Trophoblast cell (in vitro differentiated cells and primary cell): ENCODE measurements at regions not wholly inside any gene's neighbourhood (a gene's known extent, or its start where the extent isn't known, plus 50 kb on each side); places are given as distances from the start of the nearest gene placed in this dataset.

Source experiments
- DNase-seq, 2 donors: peaks; one replicate each; pipeline ENCODE4 v3.0.0-alpha.2; 2016
- H2AFZ ChIP-seq: 2 replicates; pipeline ENCODE4 v1.6.1; 2013; ENCODE audit warnings: low read length, moderate library complexity, mild to moderate bottlenecking; ENCODE audit not compliant: insufficient read depth, poor library complexity
- H2AK5ac ChIP-seq: 2 replicates; pipeline ENCODE4 v1.6.1; 2013; ENCODE audit warnings: mild to moderate bottlenecking, low read length
- H2BK120ac ChIP-seq: 2 replicates; pipeline ENCODE4 v1.6.1; 2013; ENCODE audit warnings: low read length, mild to moderate bottlenecking, moderate library complexity; ENCODE audit not compliant: insufficient read depth, poor library complexity
- H2BK12ac ChIP-seq: 2 replicates; pipeline ENCODE4 v1.6.1; 2013; ENCODE audit warnings: mild to moderate bottlenecking, low read length, moderate library complexity
- H2BK5ac ChIP-seq: 2 replicates; pipeline ENCODE4 v1.6.1; 2013; ENCODE audit warnings: low read length, low read depth, moderate library complexity, mild to moderate bottlenecking; ENCODE audit not compliant: poor library complexity
- H3K14ac ChIP-seq: 2 replicates; pipeline ENCODE4 v1.6.1; 2013; ENCODE audit warnings: mild to moderate bottlenecking, low read length
- H3K18ac ChIP-seq: 2 replicates; pipeline ENCODE4 v1.6.1; 2013; ENCODE audit warnings: mild to moderate bottlenecking, low read length
- H3K23ac ChIP-seq: 2 replicates; pipeline ENCODE4 v1.6.1; 2013; ENCODE audit warnings: low read length
- H3K27ac ChIP-seq: 2 replicates; pipeline ENCODE4 v1.5.1; 2013; ENCODE audit warnings: low read depth, mild to moderate bottlenecking, inconsistent platforms, low read length, moderate library complexity
- H3K27me3 ChIP-seq: 2 replicates; pipeline ENCODE4 v1.6.1; 2013; ENCODE audit warnings: inconsistent platforms, mild to moderate bottlenecking, low read length, moderate library complexity; ENCODE audit not compliant: insufficient read depth
- H3K36me3 ChIP-seq, 2 experiments: 1 replicate in 1 of 2; 2 replicates in 1 of 2; pipeline ENCODE4 v1.6.1; 2013; ENCODE audit warnings: low read length in 2 of 2, mild to moderate bottlenecking in 2 of 2, moderate library complexity in 1 of 2; ENCODE audit not compliant: insufficient read depth in 2 of 2, control insufficient read depth in 1 of 2
- H3K4ac ChIP-seq: 2 replicates; pipeline ENCODE4 v1.6.1; 2013; ENCODE audit warnings: low read depth, mild to moderate bottlenecking, low read length, moderate library complexity
- H3K4me1 ChIP-seq, 2 experiments: 1 replicate in 1 of 2; 2 replicates in 1 of 2; pipeline ENCODE4 v1.6.1; 2013; ENCODE audit warnings: low read length in 2 of 2, mild to moderate bottlenecking in 2 of 2, moderate library complexity in 1 of 2; ENCODE audit not compliant: insufficient read depth in 2 of 2, control insufficient read depth in 1 of 2
- H3K4me2 ChIP-seq: 2 replicates; pipeline ENCODE4 v1.6.1; 2013; ENCODE audit warnings: inconsistent platforms, mild to moderate bottlenecking, low read length, moderate library complexity
- H3K4me3 ChIP-seq: 2 replicates; pipeline ENCODE4 v1.5.1; 2013; ENCODE audit warnings: mild to moderate bottlenecking, low read depth, low read length, inconsistent platforms
- H3K79me1 ChIP-seq: one replicate; pipeline ENCODE4 v1.6.1; 2013; ENCODE audit warnings: low read length
- H3K79me2 ChIP-seq: 2 replicates; pipeline ENCODE4 v1.6.1; 2013; ENCODE audit warnings: low read length, mild to moderate bottlenecking; ENCODE audit not compliant: control insufficient read depth, insufficient read depth, poor library complexity
- H3K9ac ChIP-seq: 2 replicates; pipeline ENCODE4 v1.6.1; 2013; ENCODE audit warnings: mild to moderate bottlenecking, low read length
- H3K9me3 ChIP-seq: 2 replicates; pipeline ENCODE4 v1.6.1; 2013; ENCODE audit warnings: low read depth, mild to moderate bottlenecking, control low read depth, inconsistent platforms, low read length; ENCODE audit not compliant: insufficient read depth
- H4K12ac ChIP-seq: 2 replicates; pipeline ENCODE4 v1.6.1; 2013; ENCODE audit warnings: low read depth, mild to moderate bottlenecking, low read length, moderate library complexity
- H4K8ac ChIP-seq: 2 replicates; pipeline ENCODE4 v1.6.1; 2013; ENCODE audit warnings: low read depth, mild to moderate bottlenecking, low read length, moderate library complexity
- H4K91ac ChIP-seq: one replicate; pipeline ENCODE4 v1.6.1; 2013; ENCODE audit warnings: low read depth, mild to moderate bottlenecking, low read length, moderate library complexity
- WGBS: extraction: QIAGEN DNeasy Blood & Tissue Kit; methylation state at CpG from one replicate; pipeline ENCODE4 v1.1.7; 2013; ENCODE audit warnings: missing lambda C conversion rate; ENCODE audit not compliant: insufficient read length, insufficient coverage; ENCODE audit errors: extremely low coverage; 5-methylcytosine and 5-hydroxymethylcytosine counted together

DNA sequence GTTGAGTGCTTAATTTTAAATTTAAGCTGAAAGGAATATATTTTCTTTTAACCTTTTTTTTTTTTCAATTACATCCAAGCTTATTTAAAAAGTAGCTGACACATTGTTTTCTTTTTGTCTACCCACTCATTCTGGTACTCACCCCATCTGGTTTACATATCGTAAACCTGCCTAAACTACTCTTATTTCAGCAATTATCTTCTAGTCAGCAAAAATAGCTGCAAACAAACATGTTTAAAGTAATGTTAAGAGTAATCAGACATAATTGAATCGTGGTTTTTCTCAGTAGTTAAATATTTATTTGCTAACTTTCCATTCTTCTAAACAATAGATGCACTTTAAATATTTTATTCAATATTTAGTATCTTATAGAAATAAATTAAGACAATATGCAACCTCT is 492.7 kb upstream of the MGAT4C start:
- H3K4me2 ChIP-seq, result no peak overlapping the region
- H2AK5ac ChIP-seq, result no peak overlapping the region
- H3K4me3 ChIP-seq, result no peak overlapping the region
- H3K18ac ChIP-seq, result no peak overlapping the region
- H3K14ac ChIP-seq, result no peak overlapping the region
- H3K4me1 ChIP-seq, result no peaks in the 10 kb centered on the region
- H2BK12ac ChIP-seq, result no peak overlapping the region
- no CpG with 5 or more reads among the region's 2 CpGs for WGBS
- no peak overlapping the region for H3K9ac ChIP-seq
- no peaks in the 10 kb centered on the region for H3K9me3 ChIP-seq
- H3K27me3 ChIP-seq, result no peaks in the 10 kb centered on the region
- no peak overlapping the region for H4K91ac ChIP-seq
- H2BK5ac ChIP-seq, result no peak overlapping the region
- H4K12ac ChIP-seq, result no peak overlapping the region
- H3K36me3 ChIP-seq, result no peaks in the 10 kb centered on the region
- H2BK120ac ChIP-seq, result no peak overlapping the region
- no peak for DNase-seq
- no peak overlapping the region for H3K4ac ChIP-seq
- H3K23ac ChIP-seq, result no peak overlapping the region
- H3K79me2 ChIP-seq, result no peaks in the 10 kb centered on the region
- no peaks in the 10 kb centered on the region for H3K79me1 ChIP-seq
- no peak overlapping the region for H4K8ac ChIP-seq
- no peak overlapping the region for H3K27ac ChIP-seq
- H2AFZ ChIP-seq, result no peak overlapping the region

DNA sequence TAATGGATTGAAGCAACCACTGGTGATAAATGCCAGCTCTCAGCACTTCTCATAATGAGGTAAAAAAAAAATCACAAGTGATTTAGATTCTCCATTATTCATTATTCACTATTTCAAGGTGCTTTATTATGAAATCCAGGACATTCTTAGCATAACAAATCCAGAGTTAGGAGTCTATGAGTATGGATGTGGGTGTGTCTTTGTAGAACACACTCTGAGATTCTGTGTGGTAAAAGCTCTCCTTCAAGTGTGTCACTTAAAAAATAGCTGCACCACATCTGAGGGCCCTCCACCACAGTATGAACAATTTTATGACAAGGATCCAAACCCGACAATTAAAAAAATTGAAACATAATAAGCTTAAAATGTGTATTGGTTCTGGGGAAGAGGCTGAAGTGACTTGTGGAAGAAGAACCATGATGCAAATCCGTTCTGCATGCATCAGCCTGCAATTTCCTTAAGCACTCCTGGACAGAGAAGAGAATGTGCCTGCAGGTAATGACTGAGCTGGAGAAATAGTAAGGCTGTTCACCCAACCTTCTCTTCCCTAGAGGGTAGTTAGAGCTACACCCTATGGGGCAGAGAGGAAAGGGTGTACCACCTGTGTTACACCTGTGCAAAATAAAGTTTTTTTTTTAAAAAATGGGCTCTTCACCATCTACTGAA is 488.5 kb upstream of the MGAT4C start:
- H3K4me3 ChIP-seq, result no peak overlapping the region
- H3K36me3 ChIP-seq, result no peaks in the 10 kb centered on the region
- H3K27me3 ChIP-seq, result no peaks in the 10 kb centered on the region
- no peaks in the 10 kb centered on the region for H3K4me1 ChIP-seq
- H3K4me2 ChIP-seq, result no peak overlapping the region
- no peak overlapping the region for H3K23ac ChIP-seq
- no peak for DNase-seq
- no peak overlapping the region for H3K14ac ChIP-seq
- H3K27ac ChIP-seq, result no peak overlapping the region
- no peak overlapping the region for H4K8ac ChIP-seq
- H3K79me1 ChIP-seq, result no peaks in the 10 kb centered on the region
- H3K9ac ChIP-seq, result no peak overlapping the region
- no peaks in the 10 kb centered on the region for H3K79me2 ChIP-seq
- H2BK12ac ChIP-seq, result no peak overlapping the region
- H4K12ac ChIP-seq, result no peak overlapping the region
- no peaks in the 10 kb centered on the region for H3K9me3 ChIP-seq
- no peak overlapping the region for H2BK120ac ChIP-seq
- H3K4ac ChIP-seq, result no peak overlapping the region
- no peak overlapping the region for H4K91ac ChIP-seq
- no peak overlapping the region for H2BK5ac ChIP-seq
- H2AFZ ChIP-seq, result no peak overlapping the region
- H2AK5ac ChIP-seq, result no peak overlapping the region
- no peak overlapping the region for H3K18ac ChIP-seq
- WGBS, result no CpG with 5 or more reads among the region's 2 CpGs

DNA sequence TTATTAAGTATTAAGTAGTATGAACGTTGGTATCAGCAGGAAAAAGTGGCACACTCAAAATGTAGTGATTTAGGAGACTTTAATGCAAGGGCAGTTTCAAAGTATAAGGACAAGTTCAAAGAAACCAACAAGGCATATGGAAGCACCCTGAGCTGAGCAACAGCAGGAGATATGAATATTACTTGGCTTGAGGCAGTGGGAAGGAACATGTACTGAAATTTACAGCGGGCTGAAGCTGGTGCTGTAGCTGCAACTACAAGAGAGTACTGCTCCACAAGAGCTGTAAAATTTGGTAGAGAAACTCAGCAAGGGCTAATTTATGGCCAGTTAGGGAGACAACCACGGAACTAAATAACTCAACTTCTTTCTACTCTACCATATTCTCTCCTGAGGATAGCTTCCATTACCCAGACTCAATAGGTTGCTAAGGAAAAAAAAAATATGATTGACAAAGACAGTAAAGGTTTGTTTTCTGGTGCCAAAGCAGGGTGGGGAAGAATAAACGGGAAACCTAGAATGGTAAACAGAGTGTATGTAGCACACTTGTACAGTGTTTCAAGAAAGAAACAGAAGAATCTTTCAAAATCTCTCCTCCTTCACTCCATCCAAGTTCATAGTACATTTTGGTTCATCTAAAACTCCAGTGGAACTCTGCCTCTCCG is 487.8 kb upstream of the MGAT4C start:
- WGBS, result no CpG with 5 or more reads among the region's 5 CpGs
- Histone ChIP-seq H3K23ac (no peak overlapping the region), H3K4me3 (no peak overlapping the region), H2BK5ac (no peak overlapping the region), H3K36me3 (no peaks in the 10 kb centered on the region), H2BK120ac (no peak overlapping the region), H2AFZ (no peak overlapping the region), H4K8ac (no peak overlapping the region), H2AK5ac (no peak overlapping the region), H3K4me1 (no peaks in the 10 kb centered on the region), H3K9me3 (no peaks in the 10 kb centered on the region), H3K27ac (no peak overlapping the region), H3K27me3 (no peaks in the 10 kb centered on the region), H3K79me1 (no peaks in the 10 kb centered on the region), H2BK12ac (no peak overlapping the region), H3K79me2 (no peaks in the 10 kb centered on the region), H3K4me2 (no peak overlapping the region), H3K18ac (no peak overlapping the region), H3K14ac (no peak overlapping the region), H3K9ac (no peak overlapping the region), H4K91ac (no peak overlapping the region), H4K12ac (no peak overlapping the region), H3K4ac (no peak overlapping the region)
- no peak for DNase-seq

DNA sequence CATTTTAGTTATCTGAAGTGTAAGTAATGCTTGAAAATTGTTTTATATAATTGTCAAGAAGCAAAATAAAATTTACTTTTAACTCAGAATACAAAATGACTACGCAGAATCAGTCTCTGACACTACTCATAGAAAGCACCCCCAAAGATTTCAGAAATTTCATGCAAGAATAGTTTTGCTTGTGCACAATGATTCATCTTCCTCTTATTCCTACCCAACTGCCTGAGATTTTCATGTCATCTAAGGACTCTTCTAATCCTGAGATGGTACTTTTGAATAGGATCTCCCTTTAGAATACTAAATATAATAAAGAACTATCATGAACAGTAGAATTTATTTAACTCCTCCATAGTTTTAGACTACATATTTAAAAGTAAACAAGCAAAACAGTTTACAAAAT is 485.3 kb upstream of the MGAT4C start:
- Histone ChIP-seq H3K4me1 (no peaks in the 10 kb centered on the region), H2BK5ac (no peak overlapping the region), H3K18ac (no peak overlapping the region), H3K4ac (no peak overlapping the region), H3K79me2 (no peaks in the 10 kb centered on the region), H2BK12ac (no peak overlapping the region), H3K9ac (no peak overlapping the region), H2BK120ac (no peak overlapping the region), H3K27me3 (no peaks in the 10 kb centered on the region), H3K9me3 (no peaks in the 10 kb centered on the region), H3K36me3 (no peaks in the 10 kb centered on the region), H4K91ac (no peak overlapping the region), H4K12ac (no peak overlapping the region), H3K14ac (no peak overlapping the region), H3K23ac (no peak overlapping the region), H3K4me3 (no peak overlapping the region), H3K27ac (no peak overlapping the region), H3K4me2 (no peak overlapping the region), H4K8ac (no peak overlapping the region), H2AK5ac (no peak overlapping the region), H2AFZ (no peak overlapping the region), H3K79me1 (no peaks in the 10 kb centered on the region)
- no CpG with 5 or more reads among the region's 1 CpG for WGBS
- no peak for DNase-seq
